GM12891 (cell line): ENCODE measurements at regions not wholly inside any gene's neighbourhood (a gene's known extent, or its start where the extent isn't known, plus 50 kb on each side); places are given as distances from the start of the nearest gene placed in this dataset.

ENCODE experiments used
- DNase-seq: peaks from one replicate; pipeline ENCODE4 v3.0.0; 2011; ENCODE audit warnings: low spot score; ENCODE audit not compliant: insufficient read length
- FAIRE-seq: peaks from 2 replicates; lab custom pipeline; 2011; peaks lifted over from hg19 to GRCh38; lab: Jason Lieb, UNC
- PAX5 ChIP-seq: IDR thresholded peaks from 2 replicates; pipeline ENCODE4 v1.6.1; 2011; ENCODE audit warnings: low read length, moderate library complexity, mild to moderate bottlenecking; ENCODE audit not compliant: insufficient read depth, severe bottlenecking
- POLR2A ChIP-seq: IDR thresholded peaks from 2 replicates; pipeline ENCODE4 v1.6.1; 2011; ENCODE audit warnings: low read depth, low read length, control low read depth
- POLR2AphosphoS5 ChIP-seq: IDR thresholded peaks from 2 replicates; pipeline ENCODE4 v1.6.1; 2011; ENCODE audit warnings: low read depth, low read length, control low read depth
- POU2F2 ChIP-seq: IDR thresholded peaks from 2 replicates; pipeline ENCODE4 v1.6.1; 2011; ENCODE audit warnings: low read depth, mild to moderate bottlenecking, control low read depth, low read length, moderate library complexity
- SPI1 ChIP-seq: IDR thresholded peaks from 2 replicates; pipeline ENCODE4 v1.6.1; 2011; ENCODE audit warnings: low read depth, low read length, control low read depth
- TAF1 ChIP-seq: IDR thresholded peaks from 2 replicates; pipeline ENCODE4 v1.6.1; 2011; ENCODE audit warnings: low read depth, low read length, control low read depth

DNA sequence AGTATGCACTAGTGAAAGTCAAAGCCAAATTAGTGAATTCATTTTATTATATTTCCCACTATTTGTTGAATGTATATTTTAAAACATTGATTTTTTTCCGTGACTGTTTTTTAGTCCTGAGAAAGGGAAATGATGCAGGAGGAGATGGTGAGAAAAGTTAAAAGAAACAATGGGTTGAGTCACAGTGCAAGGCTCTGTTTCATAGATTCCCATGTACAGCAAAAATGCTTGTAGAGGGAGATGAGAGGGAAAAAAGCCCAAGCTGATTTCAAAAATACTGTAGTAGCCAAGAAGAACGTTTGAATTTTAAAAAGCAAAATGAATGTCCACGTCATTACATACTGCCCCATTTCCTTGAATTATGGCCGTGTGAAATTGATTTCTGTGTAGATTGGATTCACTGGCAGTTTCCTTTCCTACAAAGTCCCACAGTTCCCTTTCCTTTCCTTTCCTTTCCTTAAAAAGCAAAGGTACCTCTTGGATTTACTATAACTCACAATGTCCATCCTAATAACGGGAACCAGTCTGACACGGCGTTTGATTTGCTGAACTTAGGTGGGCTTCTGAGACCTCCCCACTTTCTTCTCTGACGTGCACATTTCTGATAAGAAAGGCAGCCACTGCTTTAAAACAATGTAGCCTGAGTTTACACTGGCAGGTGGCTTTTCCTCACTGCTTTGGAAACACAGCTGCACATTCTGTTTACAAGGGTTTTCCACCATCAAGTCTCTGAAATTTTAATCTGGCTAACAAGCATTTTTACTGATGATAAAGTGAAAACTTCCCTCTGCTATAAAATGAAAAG is 63.7 kb downstream of the SPCS3 start:
- FAIRE-seq = no peak
- TF ChIP-seq POU2F2 = no peak
- no peak for TF ChIP-seq SPI1
- TF ChIP-seq POLR2AphosphoS5 = no peak
- DNase-seq = no peak

- FAIRE-seq = no peak
- no peak for TF ChIP-seq SPI1
- TF ChIP-seq POU2F2 = no peak
- TF ChIP-seq POLR2A = no peak
- no peak for TF ChIP-seq PAX5
- no peak for TF ChIP-seq POLR2AphosphoS5
- TF ChIP-seq TAF1 = no peak
- DNase-seq = no peak
Observed at GRCh38 chr4:176385601-176386000, 65.8 kb downstream of the SPCS3 start.

- TF ChIP-seq POLR2AphosphoS5 (no peak), POU2F2 (no peak), PAX5 (no peak), POLR2A (no peak), TAF1 (no peak), SPI1 (no peak)
- DNase-seq = no peak
- FAIRE-seq = no peak
Observed at GRCh38 chr4:176387571-176387970, 67.8 kb downstream of the SPCS3 start.

DNA sequence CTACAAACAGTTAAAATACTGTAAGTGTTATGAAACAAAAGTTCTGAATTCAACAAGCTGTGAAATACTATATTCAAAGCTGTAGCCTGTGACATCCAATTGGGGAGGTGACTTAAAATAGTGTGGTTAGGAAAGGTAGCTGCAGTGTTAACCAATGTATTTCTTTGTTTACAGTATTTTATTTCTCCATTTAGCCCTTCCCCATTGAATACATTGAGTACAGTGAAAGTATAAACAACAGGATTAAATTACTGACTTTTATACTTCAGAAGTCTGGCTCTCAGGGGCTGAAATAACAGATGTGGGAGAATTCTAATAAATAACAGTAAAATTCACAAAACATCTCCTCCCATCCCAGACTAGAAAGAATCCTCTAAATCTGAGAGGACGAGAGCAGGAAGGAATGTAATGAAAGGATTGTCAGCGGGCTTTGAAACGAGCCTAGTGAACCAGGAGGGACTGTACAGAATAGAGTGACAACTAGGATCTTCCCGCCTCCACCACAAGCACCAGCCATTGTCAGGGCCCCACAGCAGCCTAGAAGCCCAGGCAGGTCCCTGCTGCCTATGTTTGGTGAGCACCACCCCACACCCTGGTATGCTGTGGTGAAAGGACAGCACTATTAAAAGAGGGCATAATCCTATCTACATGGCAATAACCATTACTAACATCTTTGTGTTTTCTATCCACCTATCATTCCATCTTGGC is 73.7 kb downstream of the SPCS3 start:
- DNase-seq (no peak), FAIRE-seq (no peak)
- no peak for TF ChIP-seq POU2F2
- TF ChIP-seq SPI1 = no peak
- no peak for TF ChIP-seq POLR2A
- TF ChIP-seq POLR2AphosphoS5 = no peak

DNA sequence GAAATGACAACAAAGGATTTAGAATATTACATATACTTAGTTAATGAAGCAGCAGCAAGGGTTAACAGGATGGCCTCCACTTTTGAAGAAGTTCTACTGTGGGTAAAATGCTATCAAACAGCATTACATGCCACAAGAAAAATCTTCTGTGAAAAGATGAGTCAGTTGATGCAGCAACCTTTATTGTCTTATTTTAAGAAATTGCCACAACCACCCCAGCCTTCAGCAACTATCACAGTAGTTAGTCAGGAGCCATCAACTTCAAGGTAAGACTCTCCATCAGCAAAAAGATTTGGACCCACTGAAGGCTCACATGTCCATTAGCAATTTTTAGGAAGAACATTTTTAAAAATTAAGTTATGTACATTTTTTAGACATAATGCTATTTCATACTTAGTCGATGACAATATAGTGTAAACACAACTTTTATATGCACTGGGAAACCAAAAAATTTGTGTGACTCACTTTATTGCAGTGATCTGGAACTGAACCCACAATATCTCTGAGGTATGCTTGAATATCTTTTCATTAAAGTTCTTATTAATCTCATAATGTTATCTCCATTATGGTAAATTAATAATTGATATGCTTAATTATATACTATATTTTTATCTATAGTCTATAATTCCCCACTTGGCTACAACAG is 81.2 kb downstream of the SPCS3 start:
- no peak for TF ChIP-seq TAF1
- no peak for TF ChIP-seq POLR2A
- DNase-seq = no peak
- no peak for FAIRE-seq

DNA sequence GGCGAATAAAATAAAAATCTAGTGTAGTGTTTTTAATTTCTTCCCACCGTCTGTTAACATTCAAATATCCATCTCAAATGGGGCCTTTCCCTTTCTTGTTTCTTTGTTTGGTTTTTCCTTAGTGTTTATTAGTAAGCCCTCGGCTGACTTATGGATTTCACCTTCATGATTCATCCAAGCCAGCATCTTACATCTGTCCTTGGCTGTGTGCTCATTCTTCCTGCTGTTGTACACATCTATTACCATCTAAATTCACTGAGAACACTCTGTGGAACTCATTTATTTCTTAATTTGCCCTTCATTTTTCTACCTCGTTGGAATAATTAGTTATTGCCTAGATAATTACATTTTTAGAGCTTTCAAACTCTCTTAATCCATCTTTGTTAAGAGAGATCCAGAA is 84.9 kb downstream of the SPCS3 start:
- TF ChIP-seq POLR2A (no peak), SPI1 (no peak), POLR2AphosphoS5 (no peak), TAF1 (no peak), POU2F2 (no peak), PAX5 (no peak)
- DNase-seq (no peak), FAIRE-seq (no peak)

GRCh38 chr4:176406297-176406696 is 86.5 kb downstream of the SPCS3 start:
- FAIRE-seq (no peak), DNase-seq (no peak)
- no peak for TF ChIP-seq POLR2AphosphoS5
- TF ChIP-seq TAF1 = no peak
- no peak for TF ChIP-seq SPI1
- no peak for TF ChIP-seq POU2F2
- TF ChIP-seq POLR2A = no peak
- TF ChIP-seq PAX5 = no peak

DNA sequence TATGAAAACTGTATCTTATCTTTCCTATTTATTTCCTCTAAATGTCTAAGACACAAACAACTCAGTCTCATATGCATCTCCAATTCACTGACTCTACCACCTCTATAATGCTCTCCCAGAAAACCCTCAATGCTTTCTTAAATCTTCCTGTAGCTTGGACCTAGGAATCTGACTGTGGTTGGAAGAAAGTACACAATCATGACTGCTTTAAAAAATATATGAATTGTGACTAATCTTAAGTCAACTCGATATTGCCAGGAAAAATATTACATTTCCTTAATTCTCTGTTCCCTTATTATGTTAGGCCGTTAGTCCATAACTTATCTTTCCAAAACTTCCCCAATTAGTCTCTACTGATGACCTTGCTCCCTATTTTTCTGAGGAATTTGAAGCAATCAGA is 87.0 kb downstream of the SPCS3 start:
- TF ChIP-seq SPI1 (no peak), PAX5 (no peak), POU2F2 (no peak), POLR2AphosphoS5 (no peak), TAF1 (no peak), POLR2A (no peak)
- DNase-seq (no peak), FAIRE-seq (no peak)

GRCh38 chr4:176409627-176410026 is 89.9 kb downstream of the SPCS3 start:
- FAIRE-seq = no peak
- TF ChIP-seq POLR2AphosphoS5 (no peak), POU2F2 (no peak), SPI1 (no peak), PAX5 (no peak), TAF1 (no peak), POLR2A (no peak)

More at GRCh38 chr4:176409627-176410026, 89.9 kb downstream of the SPCS3 start:
- DNase-seq = no peak
